Hepatocyte (in vitro differentiated cells): ENCODE measurements at regions not wholly inside any gene's neighbourhood (a gene's known extent, or its start where the extent isn't known, plus 50 kb on each side); places are given as distances from the start of the nearest gene placed in this dataset.

Source experiments
- CTCF ChIP-seq: fragments of 200-600 bp; sonication (generic); IDR thresholded peaks from 2 replicates; pipeline ENCODE4 v1.5.1; 2016; ENCODE audit warnings: antibody characterized with exemption, mild to moderate bottlenecking; ENCODE audit not compliant: poor library complexity
- EZH2 ChIP-seq: fragments of 200-600 bp; sonication (generic); IDR thresholded peaks from 2 replicates; pipeline ENCODE4 v1.6.1; 2016; ENCODE audit warnings: antibody characterized with exemption, mild to moderate bottlenecking, borderline replicate concordance
- EZH2phosphoT487 ChIP-seq: fragments of 200-600 bp; sonication (generic); IDR thresholded peaks from one replicate; pipeline ENCODE4 v1.6.1; 2018; ENCODE audit warnings: antibody characterized with exemption, mild to moderate bottlenecking, low read depth, moderate library complexity; ENCODE audit not compliant: unreplicated experiment, severe bottlenecking

GRCh38 chr1:238450976-238451375, 560.3 kb upstream of the ZP4 start:
- no peak for TF ChIP-seq CTCF
- no peak for TF ChIP-seq EZH2
- no peak for TF ChIP-seq EZH2phosphoT487
